ENCODE measurements at regions not wholly inside any gene's neighbourhood (a gene's known extent, or its start where the extent isn't known, plus 50 kb on each side); places are given as distances from the start of the nearest gene placed in this dataset.

GRCh38 chr18:33983126-33983525, 241.6 kb downstream of the NOL4 start:
- TF ChIP-seq CTCF (IDR thresholded peaks at IDR 0.05) = no peak
- TF ChIP-seq POLR2A (IDR thresholded peaks at IDR 0.05) = no peak

Data from Peyer's patch (tissue), 4 donors.